ENCODE measurements at regions not wholly inside any gene's neighbourhood (a gene's known extent, or its start where the extent isn't known, plus 50 kb on each side); places are given as distances from the start of the nearest gene placed in this dataset.

DNA sequence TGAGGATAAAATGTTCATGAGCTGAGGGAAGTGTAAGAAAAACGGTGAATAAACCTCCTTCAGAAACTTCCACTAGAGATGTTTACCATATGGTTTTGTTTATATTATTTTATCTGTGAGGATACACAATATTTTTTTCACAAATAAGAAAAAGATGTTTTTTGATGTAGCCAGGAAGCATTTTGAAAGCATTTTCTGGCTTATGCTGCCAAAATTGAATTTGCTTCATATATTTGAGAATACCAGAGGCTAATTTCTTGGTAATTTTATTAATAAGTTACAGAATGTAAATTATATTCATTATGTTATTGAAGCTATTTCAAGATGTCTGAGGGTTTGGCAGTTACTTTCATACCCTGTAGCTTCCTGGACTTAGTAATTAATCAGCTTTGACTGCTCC lies 686.6 kb downstream of the LUZP2 start:
- TF ChIP-seq, protein P1, sequence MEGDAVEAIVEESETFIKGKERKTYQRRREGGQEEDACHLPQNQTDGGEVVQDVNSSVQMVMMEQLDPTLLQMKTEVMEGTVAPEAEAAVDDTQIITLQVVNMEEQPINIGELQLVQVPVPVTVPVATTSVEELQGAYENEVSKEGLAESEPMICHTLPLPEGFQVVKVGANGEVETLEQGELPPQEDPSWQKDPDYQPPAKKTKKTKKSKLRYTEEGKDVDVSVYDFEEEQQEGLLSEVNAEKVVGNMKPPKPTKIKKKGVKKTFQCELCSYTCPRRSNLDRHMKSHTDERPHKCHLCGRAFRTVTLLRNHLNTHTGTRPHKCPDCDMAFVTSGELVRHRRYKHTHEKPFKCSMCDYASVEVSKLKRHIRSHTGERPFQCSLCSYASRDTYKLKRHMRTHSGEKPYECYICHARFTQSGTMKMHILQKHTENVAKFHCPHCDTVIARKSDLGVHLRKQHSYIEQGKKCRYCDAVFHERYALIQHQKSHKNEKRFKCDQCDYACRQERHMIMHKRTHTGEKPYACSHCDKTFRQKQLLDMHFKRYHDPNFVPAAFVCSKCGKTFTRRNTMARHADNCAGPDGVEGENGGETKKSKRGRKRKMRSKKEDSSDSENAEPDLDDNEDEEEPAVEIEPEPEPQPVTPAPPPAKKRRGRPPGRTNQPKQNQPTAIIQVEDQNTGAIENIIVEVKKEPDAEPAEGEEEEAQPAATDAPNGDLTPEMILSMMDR (IDR thresholded peaks at IDR 0.05; ENCODE audit: insufficient read depth, low read length) = no peak
- TF ChIP-seq GABPA (IDR thresholded peaks at IDR 0.05; ENCODE audit: low read depth) = no peak
- TF ChIP-seq SPI1 (IDR thresholded peaks at IDR 0.05; ENCODE audit: borderline replicate concordance, low read depth) = no peak
- no peak for TF ChIP-seq POLR2AphosphoS5 (IDR thresholded peaks at IDR 0.05; ENCODE audit: low read depth)
- TF ChIP-seq, protein P2, sequence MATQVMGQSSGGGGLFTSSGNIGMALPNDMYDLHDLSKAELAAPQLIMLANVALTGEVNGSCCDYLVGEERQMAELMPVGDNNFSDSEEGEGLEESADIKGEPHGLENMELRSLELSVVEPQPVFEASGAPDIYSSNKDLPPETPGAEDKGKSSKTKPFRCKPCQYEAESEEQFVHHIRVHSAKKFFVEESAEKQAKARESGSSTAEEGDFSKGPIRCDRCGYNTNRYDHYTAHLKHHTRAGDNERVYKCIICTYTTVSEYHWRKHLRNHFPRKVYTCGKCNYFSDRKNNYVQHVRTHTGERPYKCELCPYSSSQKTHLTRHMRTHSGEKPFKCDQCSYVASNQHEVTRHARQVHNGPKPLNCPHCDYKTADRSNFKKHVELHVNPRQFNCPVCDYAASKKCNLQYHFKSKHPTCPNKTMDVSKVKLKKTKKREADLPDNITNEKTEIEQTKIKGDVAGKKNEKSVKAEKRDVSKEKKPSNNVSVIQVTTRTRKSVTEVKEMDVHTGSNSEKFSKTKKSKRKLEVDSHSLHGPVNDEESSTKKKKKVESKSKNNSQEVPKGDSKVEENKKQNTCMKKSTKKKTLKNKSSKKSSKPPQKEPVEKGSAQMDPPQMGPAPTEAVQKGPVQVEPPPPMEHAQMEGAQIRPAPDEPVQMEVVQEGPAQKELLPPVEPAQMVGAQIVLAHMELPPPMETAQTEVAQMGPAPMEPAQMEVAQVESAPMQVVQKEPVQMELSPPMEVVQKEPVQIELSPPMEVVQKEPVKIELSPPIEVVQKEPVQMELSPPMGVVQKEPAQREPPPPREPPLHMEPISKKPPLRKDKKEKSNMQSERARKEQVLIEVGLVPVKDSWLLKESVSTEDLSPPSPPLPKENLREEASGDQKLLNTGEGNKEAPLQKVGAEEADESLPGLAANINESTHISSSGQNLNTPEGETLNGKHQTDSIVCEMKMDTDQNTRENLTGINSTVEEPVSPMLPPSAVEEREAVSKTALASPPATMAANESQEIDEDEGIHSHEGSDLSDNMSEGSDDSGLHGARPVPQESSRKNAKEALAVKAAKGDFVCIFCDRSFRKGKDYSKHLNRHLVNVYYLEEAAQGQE (IDR thresholded peaks at IDR 0.05; ENCODE audit: insufficient replicate concordance, low read depth) = no peak
- Histone ChIP-seq H3K27ac (replicated peaks) (no peak overlapping the region), H3K27me3 (ENCODE audit: insufficient read depth, poor library complexity, severe bottlenecking) (no peaks in the 10 kb centered on the region), H3K4me3 (replicated peaks; ENCODE audit: insufficient read depth, low read length) (no peak overlapping the region)
- no peak for DNase-seq (ENCODE audit: low read depth in 1 of 2, low spot score in 1 of 2)

DNA sequence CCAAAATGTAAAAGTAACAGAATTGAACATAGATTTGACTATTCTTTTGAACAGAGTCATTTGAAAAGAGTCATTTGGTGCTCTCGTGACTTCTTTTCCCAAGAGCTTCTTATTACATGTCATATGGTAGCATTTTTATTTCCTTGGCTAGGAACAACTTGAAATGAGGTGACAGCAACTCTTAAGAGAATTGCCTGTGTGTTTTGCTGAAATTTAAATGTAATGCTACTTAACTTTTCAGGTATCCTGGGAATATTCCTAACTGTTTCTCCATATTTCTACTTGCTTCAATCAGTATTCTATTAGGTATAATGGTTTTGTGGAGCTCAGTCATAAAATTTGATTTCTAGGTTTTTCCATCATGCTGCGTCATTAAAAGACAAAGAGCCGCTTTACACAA lies 700.7 kb downstream of the LUZP2 start:
- Histone ChIP-seq H3K27ac (replicated peaks) (no peak overlapping the region), H3K27me3 (ENCODE audit: insufficient read depth, poor library complexity, severe bottlenecking) (no peaks in the 10 kb centered on the region), H3K4me3 (replicated peaks; ENCODE audit: insufficient read depth, low read length) (no peak overlapping the region)
- TF ChIP-seq GABPA (IDR thresholded peaks at IDR 0.05; ENCODE audit: low read depth) (no peak), SPI1 (IDR thresholded peaks at IDR 0.05; ENCODE audit: borderline replicate concordance, low read depth) (no peak), POLR2AphosphoS5 (IDR thresholded peaks at IDR 0.05; ENCODE audit: low read depth) (no peak)
- TF ChIP-seq, protein P2 (IDR thresholded peaks at IDR 0.05; ENCODE audit: insufficient replicate concordance, low read depth) = no peak
- TF ChIP-seq, protein P1 (IDR thresholded peaks at IDR 0.05; ENCODE audit: insufficient read depth, low read length) = no peak
- no peak for DNase-seq (ENCODE audit: low read depth in 1 of 2, low spot score in 1 of 2)

DNA sequence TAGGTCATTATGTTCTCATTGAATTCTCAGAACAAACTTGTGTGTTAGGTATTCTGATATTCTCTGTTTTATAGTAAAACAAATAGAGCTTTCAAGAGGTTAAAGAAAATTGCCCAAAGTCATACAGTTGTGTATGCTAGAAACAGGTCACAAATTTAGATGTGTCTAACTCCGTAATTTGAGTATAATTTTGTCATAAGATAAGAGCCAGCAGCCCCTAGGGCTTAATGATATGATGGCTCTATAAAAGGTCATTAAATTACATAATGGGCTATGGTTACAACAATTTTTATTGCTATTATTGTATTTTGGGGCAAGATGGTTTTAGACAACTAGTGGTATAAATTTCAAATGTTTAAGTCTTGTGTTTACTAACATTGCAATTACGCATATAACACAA lies 701.9 kb downstream of the LUZP2 start:
- no peak for DNase-seq (ENCODE audit: low read depth in 1 of 2, low spot score in 1 of 2)
- Histone ChIP-seq H3K4me3 (replicated peaks; ENCODE audit: insufficient read depth, low read length) (no peak overlapping the region), H3K27ac (replicated peaks) (no peak overlapping the region), H3K27me3 (ENCODE audit: insufficient read depth, poor library complexity, severe bottlenecking) (no peaks in the 10 kb centered on the region)
- TF ChIP-seq, protein P2 (IDR thresholded peaks at IDR 0.05; ENCODE audit: insufficient replicate concordance, low read depth) = no peak
- TF ChIP-seq POLR2AphosphoS5 (IDR thresholded peaks at IDR 0.05; ENCODE audit: low read depth) (no peak), GABPA (IDR thresholded peaks at IDR 0.05; ENCODE audit: low read depth) (no peak), SPI1 (IDR thresholded peaks at IDR 0.05; ENCODE audit: borderline replicate concordance, low read depth) (no peak)
- TF ChIP-seq, protein P1 (IDR thresholded peaks at IDR 0.05; ENCODE audit: insufficient read depth, low read length) = no peak
